OCI-LY3 (cell line): ENCODE measurements at regions not wholly inside any gene's neighbourhood (a gene's known extent, or its start where the extent isn't known, plus 50 kb on each side); places are given as distances from the start of the nearest gene placed in this dataset.

Experiments used
- EZH2phosphoT487 ChIP-seq: fragments of 200-600 bp; shearing (Covaris generic); IDR thresholded peaks from 2 replicates; pipeline ENCODE4 v1.6.1; 2018; ENCODE audit warnings: antibody characterized with exemption, mixed run types, low read depth
- TF ChIP-seq, protein P1 (sequence below): fragments of 200-600, 300-600 bp; sonication (generic); IDR thresholded peaks from 2 replicates; pipeline ENCODE4 v1.5.1; 2014; ENCODE audit warnings: antibody characterized with exemption, low read length, low read depth

GRCh38 chr14:51368721-51369163 lies 128.7 kb downstream of the TMX1 start:
- TF ChIP-seq, protein P1, sequence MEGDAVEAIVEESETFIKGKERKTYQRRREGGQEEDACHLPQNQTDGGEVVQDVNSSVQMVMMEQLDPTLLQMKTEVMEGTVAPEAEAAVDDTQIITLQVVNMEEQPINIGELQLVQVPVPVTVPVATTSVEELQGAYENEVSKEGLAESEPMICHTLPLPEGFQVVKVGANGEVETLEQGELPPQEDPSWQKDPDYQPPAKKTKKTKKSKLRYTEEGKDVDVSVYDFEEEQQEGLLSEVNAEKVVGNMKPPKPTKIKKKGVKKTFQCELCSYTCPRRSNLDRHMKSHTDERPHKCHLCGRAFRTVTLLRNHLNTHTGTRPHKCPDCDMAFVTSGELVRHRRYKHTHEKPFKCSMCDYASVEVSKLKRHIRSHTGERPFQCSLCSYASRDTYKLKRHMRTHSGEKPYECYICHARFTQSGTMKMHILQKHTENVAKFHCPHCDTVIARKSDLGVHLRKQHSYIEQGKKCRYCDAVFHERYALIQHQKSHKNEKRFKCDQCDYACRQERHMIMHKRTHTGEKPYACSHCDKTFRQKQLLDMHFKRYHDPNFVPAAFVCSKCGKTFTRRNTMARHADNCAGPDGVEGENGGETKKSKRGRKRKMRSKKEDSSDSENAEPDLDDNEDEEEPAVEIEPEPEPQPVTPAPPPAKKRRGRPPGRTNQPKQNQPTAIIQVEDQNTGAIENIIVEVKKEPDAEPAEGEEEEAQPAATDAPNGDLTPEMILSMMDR, result no peak
- TF ChIP-seq EZH2phosphoT487, result no peak
